ENCODE measurements at regions not wholly inside any gene's neighbourhood (a gene's known extent, or its start where the extent isn't known, plus 50 kb on each side); places are given as distances from the start of the nearest gene placed in this dataset.

- CTCF ChIA-PET = no interaction called here
- Histone ChIP-seq H3K27ac (no peak overlapping the region), H3F3A (ENCODE audit: insufficient read depth, low read depth) (no peaks in the 10 kb centered on the region), H3K27me3 (ENCODE audit: insufficient read depth, low read depth) (no peaks in the 10 kb centered on the region), H2AFZ (no peak overlapping the region), H3K4me2 (no peak overlapping the region), H3K9me3 (ENCODE audit: insufficient read depth, low read depth) (no peaks in the 10 kb centered on the region), H4K20me1 (ENCODE audit: insufficient read depth) (no peaks in the 10 kb centered on the region), H3K36me3 (ENCODE audit: low read depth) (no peaks in the 10 kb centered on the region), H3K4me1 (replicated peaks; ENCODE audit: insufficient read depth) (no peaks in the 10 kb centered on the region), H3K4me3 (no peak overlapping the region), H3K9me2 (ENCODE audit: insufficient read depth) (no peaks in the 10 kb centered on the region), H3K79me2 (ENCODE audit: low read depth) (no peaks in the 10 kb centered on the region)
- no peak for DNase-seq
- POLR2A ChIA-PET (ENCODE audit: unreplicated experiment) = no interaction called here
- no TSS peak for BruUV-seq (replicated peaks)
- TF ChIP-seq EZH2 (IDR thresholded peaks at IDR 0.05; ENCODE audit: low read depth) (no peak), CTCF (conservative IDR thresholded peaks at IDR 0.05) (no peak)
- intact Hi-C loops (cut with micrococcal nuclease; ENCODE audit: unreplicated experiment) = no loop called here
Observed at GRCh38 chr1:219427989-219428388, 184.9 kb downstream of the ZC3H11B start.

GRCh38 chr1:219427403-219427802 lies 185.5 kb downstream of the ZC3H11B start:
- H3K9me3 ChIP-seq (ENCODE audit: insufficient read depth, low read depth) = no peaks in the 10 kb centered on the region
- no peak overlapping the region for H2AFZ ChIP-seq
- ChIA-PET CTCF (no interaction called here), POLR2A (ENCODE audit: unreplicated experiment) (no interaction called here)
- no peak for DNase-seq
- no peaks in the 10 kb centered on the region for H3K79me2 ChIP-seq (ENCODE audit: low read depth)
- intact Hi-C loops (cut with micrococcal nuclease; ENCODE audit: unreplicated experiment) = no loop called here
- TF ChIP-seq EZH2 (IDR thresholded peaks at IDR 0.05; ENCODE audit: low read depth) = no peak
- TF ChIP-seq CTCF (conservative IDR thresholded peaks at IDR 0.05) = no peak
- H3K36me3 ChIP-seq (ENCODE audit: low read depth) = no peaks in the 10 kb centered on the region
- H3F3A ChIP-seq (ENCODE audit: insufficient read depth, low read depth) = no peaks in the 10 kb centered on the region
- H3K4me2 ChIP-seq = no peak overlapping the region
- H3K9me2 ChIP-seq (ENCODE audit: insufficient read depth) = no peaks in the 10 kb centered on the region
- H3K27me3 ChIP-seq (ENCODE audit: insufficient read depth, low read depth) = no peaks in the 10 kb centered on the region
- BruUV-seq (replicated peaks) = no TSS peak
- no peaks in the 10 kb centered on the region for H4K20me1 ChIP-seq (ENCODE audit: insufficient read depth)
- no peak overlapping the region for H3K27ac ChIP-seq
- H3K4me3 ChIP-seq = no peak overlapping the region
- no peaks in the 10 kb centered on the region for H3K4me1 ChIP-seq (replicated peaks; ENCODE audit: insufficient read depth)

GRCh38 chr1:219422811-219423598 lies 189.9 kb downstream of the ZC3H11B start:
- Histone ChIP-seq H3K79me2 (ENCODE audit: low read depth) (no peaks in the 10 kb centered on the region), H3F3A (ENCODE audit: insufficient read depth, low read depth) (no peaks in the 10 kb centered on the region), H3K36me3 (ENCODE audit: low read depth) (no peaks in the 10 kb centered on the region), H3K9me3 (ENCODE audit: insufficient read depth, low read depth) (no peaks in the 10 kb centered on the region), H3K4me3 (no peak overlapping the region), H3K4me2 (no peak overlapping the region), H4K20me1 (ENCODE audit: insufficient read depth) (no peaks in the 10 kb centered on the region), H3K9me2 (ENCODE audit: insufficient read depth) (no peaks in the 10 kb centered on the region), H3K4me1 (replicated peaks; ENCODE audit: insufficient read depth) (no peaks in the 10 kb centered on the region), H3K27ac (no peak overlapping the region), H3K27me3 (ENCODE audit: insufficient read depth, low read depth) (no peaks in the 10 kb centered on the region), H2AFZ (no peak overlapping the region)
- no TSS peak for BruUV-seq (replicated peaks)
- CTCF ChIA-PET = no interaction called here
- intact Hi-C loops (cut with micrococcal nuclease; ENCODE audit: unreplicated experiment) = no loop called here
- POLR2A ChIA-PET (ENCODE audit: unreplicated experiment) = no interaction called here
- DNase-seq = no peak
- TF ChIP-seq CTCF (conservative IDR thresholded peaks at IDR 0.05) (no peak), EZH2 (IDR thresholded peaks at IDR 0.05; ENCODE audit: low read depth) (no peak)
